ENCODE measurements at regions not wholly inside any gene's neighbourhood (a gene's known extent, or its start where the extent isn't known, plus 50 kb on each side); places are given as distances from the start of the nearest gene placed in this dataset.

DNA sequence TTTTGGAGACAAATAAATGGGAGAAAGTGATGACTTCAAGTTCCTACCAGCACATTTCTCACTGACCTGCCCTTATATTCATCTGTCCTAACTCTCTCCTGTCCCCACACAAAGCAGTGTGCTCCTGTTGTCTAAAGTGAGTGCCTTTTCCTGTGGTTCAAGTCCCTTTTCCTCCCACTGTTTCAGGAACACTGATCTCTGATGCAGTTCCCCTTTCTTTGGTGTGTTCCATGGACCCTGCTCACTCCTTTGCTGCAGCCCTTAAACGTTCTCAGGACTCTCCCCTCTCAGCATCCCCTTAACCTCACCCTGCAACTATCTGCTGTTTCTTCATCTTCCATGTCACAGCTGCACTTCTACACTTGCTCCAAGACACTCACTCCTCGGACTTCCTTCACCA, 195.8 kb upstream of the ETV3 start:
- TF ChIP-seq, protein P1, sequence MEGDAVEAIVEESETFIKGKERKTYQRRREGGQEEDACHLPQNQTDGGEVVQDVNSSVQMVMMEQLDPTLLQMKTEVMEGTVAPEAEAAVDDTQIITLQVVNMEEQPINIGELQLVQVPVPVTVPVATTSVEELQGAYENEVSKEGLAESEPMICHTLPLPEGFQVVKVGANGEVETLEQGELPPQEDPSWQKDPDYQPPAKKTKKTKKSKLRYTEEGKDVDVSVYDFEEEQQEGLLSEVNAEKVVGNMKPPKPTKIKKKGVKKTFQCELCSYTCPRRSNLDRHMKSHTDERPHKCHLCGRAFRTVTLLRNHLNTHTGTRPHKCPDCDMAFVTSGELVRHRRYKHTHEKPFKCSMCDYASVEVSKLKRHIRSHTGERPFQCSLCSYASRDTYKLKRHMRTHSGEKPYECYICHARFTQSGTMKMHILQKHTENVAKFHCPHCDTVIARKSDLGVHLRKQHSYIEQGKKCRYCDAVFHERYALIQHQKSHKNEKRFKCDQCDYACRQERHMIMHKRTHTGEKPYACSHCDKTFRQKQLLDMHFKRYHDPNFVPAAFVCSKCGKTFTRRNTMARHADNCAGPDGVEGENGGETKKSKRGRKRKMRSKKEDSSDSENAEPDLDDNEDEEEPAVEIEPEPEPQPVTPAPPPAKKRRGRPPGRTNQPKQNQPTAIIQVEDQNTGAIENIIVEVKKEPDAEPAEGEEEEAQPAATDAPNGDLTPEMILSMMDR (IDR thresholded peaks at IDR 0.05; ENCODE audit: insufficient read depth, low read depth, low read length), result no peak
- no peak for TF ChIP-seq EZH2 (IDR thresholded peaks at IDR 0.05; ENCODE audit: insufficient read depth, low read length)
